GM10248 (cell line): ENCODE measurements at regions not wholly inside any gene's neighbourhood (a gene's known extent, or its start where the extent isn't known, plus 50 kb on each side); places are given as distances from the start of the nearest gene placed in this dataset.

Source experiments
- CTCF ChIA-PET: fragments of 300-600 bp; sonication (Branson Sonifier 250); formaldehyde crosslinking; extraction: SDS; loops from one replicate; lab custom pipeline; 2021; ENCODE audit warnings: antibody characterized with exemption; lab: Yijun Ruan, JAX
- POLR2A ChIA-PET: fragments of 350-650 bp; sonication (Branson Sonifier 250); formaldehyde crosslinking; extraction: SDS; loops from one replicate; lab custom pipeline; 2020; ENCODE audit warnings: antibody characterized with exemption; lab: Yijun Ruan, JAX
- DNase-seq: peaks from one replicate; pipeline ENCODE4 v3.0.0; 2012; ENCODE audit errors: extremely low spot score
- CTCF ChIP-seq: IDR thresholded peaks from 2 replicates; pipeline ENCODE4 v1.5.1; 2012; ENCODE audit warnings: mild to moderate bottlenecking, low read depth; ENCODE audit errors: extremely low read depth, missing control alignments, control extremely low read depth

- CTCF ChIA-PET = no interaction called here
- no peak for TF ChIP-seq CTCF
- DNase-seq = no peak
- POLR2A ChIA-PET = no interaction called here
Measured at GRCh38 chr2:88261725-88262124, 91.6 kb downstream of the THNSL2 start.

- CTCF ChIA-PET = interaction anchor here (0.8 kb wide), 1 partner anchor 10 kb away, joined by 5 read pairs; no protein-coding TSS in a partner anchor
- DNase-seq = no peak
- POLR2A ChIA-PET = no interaction called here
- no peak for TF ChIP-seq CTCF
Measured at GRCh38 chr2:88258208-88258607, 88.1 kb downstream of the THNSL2 start.

- ChIA-PET CTCF (interaction anchor here (0.9 to 1.6 kb wide), 7 partner anchors 9 to 25 kb away, joined by 3 to 5 read pairs (median 3); no protein-coding TSS in a partner anchor), POLR2A (no interaction called here)
- no peak for DNase-seq
- TF ChIP-seq CTCF = no peak
Measured at GRCh38 chr2:88254437-88255091, 84.4 kb downstream of the THNSL2 start.

GRCh38 chr2:88253997-88254396, 83.9 kb downstream of the THNSL2 start:
- CTCF ChIA-PET = interaction anchor here (0.9 to 1.6 kb wide), 5 partner anchors 9 to 21 kb away, joined by 3 to 5 read pairs (median 4); no protein-coding TSS in a partner anchor
- POLR2A ChIA-PET = no interaction called here
- no peak for DNase-seq
- TF ChIP-seq CTCF = no peak

- ChIA-PET CTCF (interaction anchor here (0.8 to 1.6 kb wide), 4 partner anchors 9 to 13 kb away, joined by 3 to 4 read pairs (median 3); no protein-coding TSS in a partner anchor), POLR2A (no interaction called here)
- no peak for TF ChIP-seq CTCF
- no peak for DNase-seq
Measured at GRCh38 chr2:88253375-88253774, 83.2 kb downstream of the THNSL2 start.

- POLR2A ChIA-PET = no interaction called here
Measured at GRCh38 chr2:88252646-88253045, 82.5 kb downstream of the THNSL2 start.

More at GRCh38 chr2:88252646-88253045, 82.5 kb downstream of the THNSL2 start:
- TF ChIP-seq CTCF = no peak
- CTCF ChIA-PET = interaction anchor here (0.8 kb wide), 1 partner anchor 10 kb away, joined by 3 read pairs; no protein-coding TSS in a partner anchor
- DNase-seq = no peak
